SK-N-SH (cell line): ENCODE measurements at regions not wholly inside any gene's neighbourhood (a gene's known extent, or its start where the extent isn't known, plus 50 kb on each side); places are given as distances from the start of the nearest gene placed in this dataset.

ENCODE experiments used
- JUND ChIP-seq: IDR thresholded peaks from 2 replicates; pipeline ENCODE4 v1.4.0; 2012
- MAX ChIP-seq: IDR thresholded peaks from 2 replicates; pipeline ENCODE4 v1.4.0; 2012; ENCODE audit warnings: low read depth
- MXI1 ChIP-seq: IDR thresholded peaks from 2 replicates; pipeline ENCODE4 v1.6.1; 2012; ENCODE audit warnings: mild to moderate bottlenecking, low read depth, low read length, improper control_type of control experiment
- NFIC ChIP-seq: IDR thresholded peaks from 2 replicates; pipeline ENCODE4 v1.4.0; 2012; ENCODE audit warnings: borderline replicate concordance
- POLR2AphosphoS5 ChIP-seq: IDR thresholded peaks from 2 replicates; pipeline ENCODE4 v1.6.1; 2012; ENCODE audit warnings: low read depth, low read length
- USF1 ChIP-seq: IDR thresholded peaks from 2 replicates; pipeline ENCODE4 v1.4.0; 2012; ENCODE audit warnings: low read depth, borderline replicate concordance
- TF ChIP-seq, protein P1 (sequence below): fragments of 200-600 bp; sonication (generic); IDR thresholded peaks from 2 replicates; pipeline ENCODE4 v1.6.1; 2017; ENCODE audit warnings: antibody characterized with exemption, mild to moderate bottlenecking, moderate library complexity
- TF ChIP-seq, protein P2 (sequence below): fragments of 150-350 bp; IDR thresholded peaks from 2 replicates; pipeline ENCODE4 v1.6.1; 2017; ENCODE audit warnings: antibody characterized with exemption, low read length, low read depth, borderline replicate concordance

DNA sequence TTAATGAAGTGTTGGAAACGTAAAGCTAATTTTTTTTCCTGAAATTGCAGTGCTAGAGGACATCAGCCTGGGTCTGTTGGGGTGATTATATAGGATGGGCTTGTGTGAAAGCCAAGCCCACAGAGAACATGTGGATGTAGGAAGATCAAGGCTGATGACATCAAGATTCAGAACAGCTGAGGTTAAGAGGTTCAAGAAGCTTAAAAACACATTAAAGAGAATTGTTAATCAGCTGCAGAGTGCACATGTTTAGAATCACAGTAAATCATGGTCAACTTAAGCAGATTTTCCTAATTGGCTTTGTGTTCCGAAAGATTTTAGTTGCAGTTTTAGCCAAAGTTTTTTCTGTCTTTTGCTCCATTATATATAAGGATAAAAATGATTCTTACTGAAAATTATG, 87.9 kb upstream of the PRICKLE1 start:
- TF ChIP-seq, protein P1, sequence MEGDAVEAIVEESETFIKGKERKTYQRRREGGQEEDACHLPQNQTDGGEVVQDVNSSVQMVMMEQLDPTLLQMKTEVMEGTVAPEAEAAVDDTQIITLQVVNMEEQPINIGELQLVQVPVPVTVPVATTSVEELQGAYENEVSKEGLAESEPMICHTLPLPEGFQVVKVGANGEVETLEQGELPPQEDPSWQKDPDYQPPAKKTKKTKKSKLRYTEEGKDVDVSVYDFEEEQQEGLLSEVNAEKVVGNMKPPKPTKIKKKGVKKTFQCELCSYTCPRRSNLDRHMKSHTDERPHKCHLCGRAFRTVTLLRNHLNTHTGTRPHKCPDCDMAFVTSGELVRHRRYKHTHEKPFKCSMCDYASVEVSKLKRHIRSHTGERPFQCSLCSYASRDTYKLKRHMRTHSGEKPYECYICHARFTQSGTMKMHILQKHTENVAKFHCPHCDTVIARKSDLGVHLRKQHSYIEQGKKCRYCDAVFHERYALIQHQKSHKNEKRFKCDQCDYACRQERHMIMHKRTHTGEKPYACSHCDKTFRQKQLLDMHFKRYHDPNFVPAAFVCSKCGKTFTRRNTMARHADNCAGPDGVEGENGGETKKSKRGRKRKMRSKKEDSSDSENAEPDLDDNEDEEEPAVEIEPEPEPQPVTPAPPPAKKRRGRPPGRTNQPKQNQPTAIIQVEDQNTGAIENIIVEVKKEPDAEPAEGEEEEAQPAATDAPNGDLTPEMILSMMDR = no peak
- TF ChIP-seq USF1 (no peak), MXI1 (no peak), JUND (no peak), POLR2AphosphoS5 (no peak), MAX (no peak), NFIC (no peak)
- TF ChIP-seq, protein P2, sequence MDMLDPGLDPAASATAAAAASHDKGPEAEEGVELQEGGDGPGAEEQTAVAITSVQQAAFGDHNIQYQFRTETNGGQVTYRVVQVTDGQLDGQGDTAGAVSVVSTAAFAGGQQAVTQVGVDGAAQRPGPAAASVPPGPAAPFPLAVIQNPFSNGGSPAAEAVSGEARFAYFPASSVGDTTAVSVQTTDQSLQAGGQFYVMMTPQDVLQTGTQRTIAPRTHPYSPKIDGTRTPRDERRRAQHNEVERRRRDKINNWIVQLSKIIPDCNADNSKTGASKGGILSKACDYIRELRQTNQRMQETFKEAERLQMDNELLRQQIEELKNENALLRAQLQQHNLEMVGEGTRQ = no peak
